Pulmonary artery endothelial cell (primary cell): ENCODE measurements at regions not wholly inside any gene's neighbourhood (a gene's known extent, or its start where the extent isn't known, plus 50 kb on each side); places are given as distances from the start of the nearest gene placed in this dataset.
"Not testable (repeated sequence)": the region's sequence is repeated elsewhere in the genome, so short reads cannot be mapped to it uniquely, and the experiment has no call there.

Experiments used
- DNase-seq: peaks from one replicate; pipeline ENCODE4 v3.0.0-alpha.2; 2011; ENCODE audit warnings: low read depth, low spot score

GRCh38 chr18:70848329-70848728 is 559.5 kb downstream of the SOCS6 start:
- no peak for DNase-seq

DNA sequence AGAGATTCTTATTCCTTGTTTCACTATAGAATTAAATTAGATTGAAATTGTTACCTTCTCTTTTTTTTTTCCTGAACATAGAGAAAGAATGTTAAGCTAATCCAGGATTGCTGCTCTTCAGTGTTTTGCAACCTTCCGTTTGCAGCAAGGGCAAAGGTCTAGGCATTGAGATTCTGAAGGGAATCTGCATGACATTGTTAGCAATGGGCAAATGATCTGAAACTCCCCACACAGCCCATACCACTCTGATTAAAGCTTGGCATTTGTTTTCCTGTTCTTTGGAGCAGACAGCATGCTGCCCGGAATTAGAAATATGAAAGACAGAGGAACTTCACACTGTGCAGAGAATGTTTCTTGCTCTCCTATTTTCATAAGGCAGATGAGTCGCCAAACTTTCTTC is 551.8 kb downstream of the SOCS6 start:
- DNase-seq = no peak

DNA sequence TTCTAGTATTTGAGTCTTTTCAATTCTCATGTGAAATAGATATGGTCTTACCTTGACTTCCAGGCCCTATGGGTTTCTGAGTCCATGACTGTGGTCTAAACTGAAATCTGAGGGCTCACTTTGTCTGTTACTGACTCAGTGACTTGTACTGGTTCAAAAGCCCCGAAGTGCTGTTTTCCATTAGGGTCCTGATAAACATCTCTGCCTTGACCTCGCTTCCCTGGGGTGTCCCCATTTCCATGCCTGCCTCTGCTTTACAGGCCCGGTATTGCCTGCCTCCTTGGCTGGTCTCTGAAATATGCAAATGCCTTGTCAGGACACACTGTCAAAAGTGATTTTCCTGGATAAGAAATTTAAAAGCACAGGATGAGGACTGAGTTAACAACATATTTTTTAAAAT is 538.8 kb downstream of the SOCS6 start:
- no peak for DNase-seq

- no peak for DNase-seq
These were observed 537.7 kb downstream of the SOCS6 start for GRCh38 chr18:70826571-70826970.

DNA sequence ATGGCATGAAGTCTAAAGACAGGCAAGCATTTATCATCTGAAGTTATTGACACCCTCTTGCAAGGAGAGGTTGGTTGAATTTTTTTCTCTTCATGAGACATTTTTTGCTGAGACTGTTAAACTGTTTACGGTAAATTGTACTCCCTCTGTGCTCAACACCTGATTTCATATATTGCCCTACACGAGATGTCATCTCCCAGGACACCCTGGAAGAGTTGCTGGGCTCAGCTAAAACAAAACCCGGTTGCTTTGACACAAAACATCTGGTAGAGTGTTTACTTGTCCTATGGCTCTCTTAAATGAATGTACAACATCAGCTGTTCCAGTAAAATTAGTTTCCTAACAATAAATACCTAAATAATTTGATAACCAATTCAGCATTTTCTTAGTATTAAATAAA is 533.8 kb downstream of the SOCS6 start:
- DNase-seq = no peak

DNA sequence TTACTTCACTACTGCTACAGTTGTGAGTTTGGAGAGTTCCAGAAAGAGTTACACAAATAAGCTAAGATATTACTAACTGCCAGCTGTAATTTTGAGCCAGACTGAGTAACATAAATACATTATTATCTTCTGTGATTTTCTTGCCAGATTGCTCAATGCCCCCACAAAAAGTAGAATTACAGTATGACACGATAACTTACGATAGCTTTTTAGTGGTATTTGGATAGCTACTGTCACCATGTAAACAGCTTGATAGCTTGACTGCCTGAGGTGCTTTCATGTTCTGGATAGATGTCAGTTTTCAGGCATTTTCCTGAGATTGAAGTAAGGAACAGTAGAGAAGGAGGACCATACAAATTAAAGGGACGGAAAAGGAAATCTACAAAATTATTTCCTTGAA is 533.3 kb downstream of the SOCS6 start:
- no peak for DNase-seq

DNA sequence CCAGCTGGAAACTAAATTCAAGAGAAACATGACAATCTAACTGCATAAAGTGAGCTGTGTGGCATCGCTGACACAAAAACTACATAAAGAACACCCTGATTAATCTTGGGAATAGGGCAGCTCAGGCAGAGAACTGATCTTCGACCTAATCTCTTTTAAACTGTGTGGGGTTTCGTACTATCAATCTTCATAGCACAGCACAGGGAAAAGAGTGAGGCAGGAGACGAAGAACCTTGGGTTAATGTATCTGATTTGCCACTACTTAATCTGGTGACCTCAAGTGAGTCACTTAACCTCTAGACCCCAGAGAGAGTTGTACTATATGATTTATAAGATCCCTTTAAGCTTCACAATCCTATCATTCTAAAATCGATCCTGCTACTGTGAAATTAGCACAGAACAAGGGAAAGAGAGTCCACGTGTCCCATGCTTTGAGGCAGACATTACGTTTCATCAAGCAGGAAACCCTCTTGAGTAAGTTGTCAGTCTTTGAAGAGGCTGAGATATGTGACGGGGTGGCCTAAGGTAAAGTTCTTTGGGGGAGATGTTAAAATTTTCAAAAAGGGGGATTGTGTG is 519.7 kb downstream of the SOCS6 start:
- DNase-seq = no peak

DNA sequence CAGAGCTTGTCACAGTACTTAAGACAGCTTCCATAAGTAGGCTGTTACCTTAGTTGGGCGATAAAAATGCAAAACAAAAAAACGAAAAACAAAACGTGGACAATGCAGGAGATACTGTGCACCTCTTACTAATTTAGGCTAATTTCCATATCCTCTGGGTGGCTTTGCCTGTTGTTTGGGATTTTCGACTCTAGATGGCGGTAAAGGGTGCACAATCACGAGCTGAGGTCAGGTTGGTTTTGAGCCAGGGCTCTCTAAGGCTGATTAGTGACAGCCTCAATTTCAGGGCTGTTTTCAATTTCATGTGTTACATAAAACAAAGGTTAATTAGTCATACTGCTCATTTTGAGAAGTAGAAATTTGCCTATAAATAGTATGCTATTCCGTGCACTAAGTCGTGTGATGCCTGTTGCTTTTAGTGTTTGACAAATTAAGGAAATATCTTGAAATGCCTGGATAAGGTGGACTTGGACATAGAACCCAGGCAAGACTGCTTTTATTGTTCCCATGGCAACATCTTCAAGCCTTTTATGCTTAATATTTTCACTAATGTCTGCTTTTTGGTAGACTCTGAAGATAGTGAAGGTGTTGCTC is 493.1 kb downstream of the SOCS6 start:
- DNase-seq = no peak

DNA sequence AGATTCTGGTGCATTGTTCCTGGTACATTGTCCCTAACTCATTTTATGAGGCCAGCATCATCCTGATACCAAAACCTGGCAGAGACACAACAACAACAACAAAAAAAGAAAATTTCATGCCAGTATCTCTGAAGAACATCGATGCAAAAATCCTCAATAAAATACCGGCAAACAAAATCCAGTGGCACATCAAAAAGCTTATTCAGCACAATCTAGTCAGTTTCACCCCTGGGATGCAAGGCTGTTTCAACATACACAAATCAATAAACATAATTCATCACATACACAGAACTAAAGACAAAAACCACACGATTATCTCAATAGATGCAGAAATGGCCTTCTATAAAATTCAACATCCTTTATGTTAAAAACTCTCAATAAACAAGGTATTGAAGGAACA is 477.4 kb downstream of the SOCS6 start:
- not testable (repeated sequence) for DNase-seq

DNA sequence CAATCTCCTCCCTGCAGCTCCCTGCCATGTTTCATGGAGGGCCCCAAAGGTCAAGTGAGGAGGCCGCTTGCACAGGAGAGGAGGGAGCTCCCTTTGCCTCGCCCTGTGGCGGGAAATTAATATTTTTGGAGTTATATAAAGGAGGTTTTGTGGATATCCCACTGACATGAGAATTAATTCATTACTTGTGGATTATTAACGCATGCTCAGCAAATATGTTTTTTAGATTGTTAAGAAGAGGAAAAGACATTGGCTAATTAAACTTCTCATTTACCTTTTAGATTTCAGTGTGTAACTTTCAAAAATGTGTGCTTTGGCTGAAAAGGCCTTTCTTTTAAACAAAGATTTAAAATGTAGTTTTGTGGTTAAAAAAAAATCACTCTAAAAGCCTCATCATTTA is 474.0 kb downstream of the SOCS6 start:
- DNase-seq = no peak

- no peak for DNase-seq
These were observed 469.9 kb downstream of the SOCS6 start for GRCh38 chr18:70758780-70759179.

GRCh38 chr18:70754486-70754885 is 465.6 kb downstream of the SOCS6 start:
- DNase-seq = no peak

DNA sequence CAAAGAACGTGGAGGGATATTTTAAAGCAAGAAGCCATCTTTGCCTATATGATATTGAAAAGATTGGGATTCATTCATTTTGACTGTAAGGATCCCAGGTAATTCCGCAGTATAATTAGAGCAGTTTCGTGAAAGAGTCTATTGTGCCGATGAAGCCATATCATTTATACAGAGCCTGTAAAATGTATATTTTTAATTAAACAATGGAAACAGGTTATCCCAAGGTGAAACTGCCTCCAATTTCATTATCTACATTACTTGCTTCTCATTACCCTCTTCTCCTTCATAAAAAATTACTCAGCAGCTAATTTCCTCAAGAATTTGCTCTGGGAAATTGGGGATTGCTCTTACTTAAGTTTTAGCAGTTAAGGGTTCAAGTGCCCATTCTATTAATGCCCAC is 444.1 kb downstream of the SOCS6 start:
- no peak for DNase-seq

- DNase-seq = no peak
These were observed 443.3 kb downstream of the SOCS6 start for GRCh38 chr18:70732188-70732587.

DNA sequence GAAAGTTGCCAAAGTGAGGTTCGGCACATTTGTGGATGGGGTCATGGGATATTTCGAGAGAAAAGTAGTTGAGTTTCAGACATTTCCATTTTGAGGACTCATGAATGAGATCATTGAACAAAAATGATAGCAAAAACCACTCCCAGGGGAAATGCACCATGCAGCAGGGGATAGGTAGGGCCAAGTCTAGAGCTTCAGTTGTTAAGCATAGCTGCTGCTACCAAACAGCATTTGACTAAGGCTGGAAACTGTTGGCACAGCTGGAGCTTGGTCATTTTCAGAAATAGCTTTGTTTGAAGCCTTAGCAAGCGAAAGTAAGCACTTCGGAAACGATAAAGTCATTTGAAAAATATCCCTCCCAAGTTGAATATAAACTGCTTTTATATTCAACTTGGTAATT is 431.8 kb downstream of the SOCS6 start:
- DNase-seq = no peak

DNA sequence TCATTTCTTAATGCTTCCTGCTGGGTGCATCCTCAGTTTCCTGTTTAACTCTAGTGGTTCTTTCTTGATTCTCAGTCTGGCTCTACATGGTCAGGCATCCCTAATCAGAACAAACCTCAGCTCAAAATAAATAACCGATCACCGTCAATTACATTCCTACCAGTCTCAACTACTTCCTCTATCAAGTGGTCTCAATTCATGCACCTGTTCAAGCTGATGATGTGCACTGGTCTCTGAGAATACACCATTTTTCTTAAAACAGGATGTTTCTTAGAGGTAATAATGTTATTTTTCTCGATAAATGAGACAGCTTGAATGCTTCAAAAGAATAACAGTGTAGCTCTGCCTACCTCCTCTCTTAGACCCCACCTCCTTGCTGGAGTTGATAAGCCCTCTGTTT is 420.9 kb downstream of the SOCS6 start:
- no peak for DNase-seq

GRCh38 chr18:70709144-70709543 is 420.3 kb downstream of the SOCS6 start:
- no peak for DNase-seq

DNA sequence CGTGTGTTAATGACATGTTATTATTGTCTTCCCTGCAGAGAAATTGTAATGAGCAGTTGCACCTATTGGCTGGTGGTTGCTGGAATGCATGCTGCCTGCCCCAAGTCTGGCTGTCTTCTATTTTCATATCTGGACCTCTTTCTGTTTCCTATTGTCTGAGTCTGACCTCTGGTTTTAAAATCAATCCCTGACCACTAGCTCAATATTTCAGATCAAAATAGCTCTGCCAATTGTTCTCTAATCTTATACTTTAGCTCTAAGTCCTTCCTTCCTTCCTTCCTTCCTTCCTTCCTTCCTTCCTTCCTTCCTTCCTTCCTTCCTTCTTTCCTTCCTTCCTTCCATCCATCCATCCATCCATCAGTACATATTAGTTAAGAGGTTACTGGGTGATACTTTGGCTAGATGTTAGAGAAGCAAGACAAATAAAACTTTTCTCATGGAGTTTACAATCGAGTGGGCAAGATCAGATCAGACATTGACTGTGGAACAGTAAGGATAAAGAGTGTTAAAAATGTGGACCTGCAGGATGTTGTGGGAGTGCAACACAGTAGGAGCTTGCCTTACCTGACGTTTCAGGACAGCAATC is 417.1 kb downstream of the SOCS6 start:
- no peak for DNase-seq

DNA sequence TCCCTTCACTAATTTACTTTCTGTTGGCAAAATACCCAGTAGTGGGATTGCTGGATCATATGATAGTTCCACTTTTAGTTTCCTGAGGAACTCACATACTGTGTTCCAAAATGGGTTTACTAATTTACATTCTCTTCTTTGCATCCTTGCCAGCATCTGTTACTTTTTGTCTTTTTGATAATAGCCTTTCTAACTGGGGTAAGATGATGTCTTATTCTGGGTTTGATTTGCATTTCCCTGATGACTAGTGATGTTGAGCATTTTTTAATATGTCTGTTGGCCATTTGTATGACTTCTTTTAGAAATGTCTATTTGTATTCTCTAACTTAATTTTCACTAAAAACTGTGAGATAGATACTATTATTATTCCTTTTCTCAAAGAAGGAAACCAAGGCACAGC is 411.7 kb downstream of the SOCS6 start:
- no peak for DNase-seq

GRCh38 chr18:70698574-70698973 is 409.7 kb downstream of the SOCS6 start:
- no peak for DNase-seq

GRCh38 chr18:70693246-70693645 is 404.4 kb downstream of the SOCS6 start:
- DNase-seq = no peak

DNA sequence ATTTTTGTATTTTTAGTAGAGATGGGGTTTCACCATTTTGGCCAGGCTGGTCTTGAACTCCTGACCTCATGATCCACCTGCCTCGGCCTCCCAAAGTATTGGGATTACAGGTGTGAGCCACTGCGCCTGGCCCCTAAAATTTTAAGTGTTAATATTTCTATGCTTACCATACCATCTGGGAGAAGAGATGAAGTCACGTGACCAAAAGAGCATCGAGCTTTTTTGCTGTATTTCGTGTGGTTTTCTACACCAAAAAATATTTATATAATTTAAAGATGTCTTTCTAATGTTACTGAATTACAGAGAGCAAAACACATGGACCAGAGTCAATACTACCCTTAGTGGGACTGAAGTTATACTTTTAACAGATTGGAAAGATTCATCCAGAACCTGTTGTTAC is 400.9 kb downstream of the SOCS6 start:
- DNase-seq = not testable (repeated sequence)

- DNase-seq = no peak
These were observed 399.4 kb downstream of the SOCS6 start for GRCh38 chr18:70688286-70688685.
